GM12878 (cell line): ENCODE measurements at regions not wholly inside any gene's neighbourhood (a gene's known extent, or its start where the extent isn't known, plus 50 kb on each side); places are given as distances from the start of the nearest gene placed in this dataset.

Experiments used
- ATAC-seq: fragments of 200-7000 bp; cut with Tn5 transposase; 3 replicates; pipeline ENCODE4 v1.9.1; 2020; ENCODE audit warnings: mild to moderate bottlenecking, moderate library complexity
- BruUV-seq: library from RNA; stranded (reverse); fragments of 400-500 nt; replicated peaks from 2 replicates; lab custom pipeline; 2021; lab: Mats Ljungman, UMichigan
- CTCF ChIA-PET: fragments of 300-600 bp; sonication (Branson Sonifier 250); formaldehyde crosslinking; extraction: SDS; loops from one replicate; lab custom pipeline; 2021; ENCODE audit warnings: inconsistent platforms; lab: Yijun Ruan, JAX
- POLR2A ChIA-PET: fragments of 350-600 bp; formaldehyde crosslinking; extraction: SDS; loops from one replicate; lab custom pipeline; 2021; ENCODE audit warnings: inconsistent platforms; lab: Charles Lee
- RAD21 ChIA-PET: fragments of 300-600 bp; sonication (Branson Sonifier 250); formaldehyde crosslinking; loops from one replicate; lab custom pipeline; 2023; ENCODE audit warnings: antibody characterized with exemption; ENCODE audit not compliant: unreplicated experiment; lab: Charles Lee
- SMC1A ChIA-PET: fragments of 300-600 bp; sonication (Branson Sonifier 250); formaldehyde crosslinking; loops from one replicate; lab custom pipeline; 2023; ENCODE audit not compliant: unreplicated experiment, uncharacterized antibody; lab: Charles Lee
- DNase-seq: peaks from one replicate; pipeline ENCODE4 v3.0.0-alpha.2; 2011; ENCODE audit warnings: low read depth, low spot score
- FAIRE-seq: peaks from 3 replicates; lab custom pipeline; 2011; peaks lifted over from hg19 to GRCh38; lab: Jason Lieb, UNC
- H2AFZ ChIP-seq: 2 replicates; pipeline ENCODE4 v1.6.0; 2011; ENCODE audit warnings: low read depth, low read length, control low read depth; ENCODE audit not compliant: control insufficient read depth
- H3K27ac ChIP-seq: 2 replicates; pipeline ENCODE4 v1.5.1; 2011; ENCODE audit warnings: control low read depth; ENCODE audit not compliant: control insufficient read depth, insufficient read depth
- H3K27me3 ChIP-seq, 2 experiments: replicated peaks in 1 of 2; 2 replicates each; pipeline versions ENCODE4 v1.6.0 to v1.6.1; 2011; ENCODE audit warnings: low read length in 1 of 2; ENCODE audit not compliant: control insufficient read depth in 2 of 2, insufficient read depth in 2 of 2
- H3K36me3 ChIP-seq, 2 experiments: 2 replicates each; pipeline ENCODE4 v1.5.1; 2011; ENCODE audit warnings: low read length in 1 of 2; ENCODE audit not compliant: control insufficient read depth in 2 of 2, insufficient read depth in 2 of 2
- H3K4me1 ChIP-seq: 2 replicates; pipeline ENCODE4 v1.6.1; 2011; ENCODE audit warnings: mild to moderate bottlenecking, low read length, moderate library complexity, mixed read lengths; ENCODE audit not compliant: control insufficient read depth, insufficient read depth
- H3K4me2 ChIP-seq: 2 replicates; pipeline ENCODE4 v1.6.0; 2011; ENCODE audit warnings: control low read depth; ENCODE audit not compliant: control insufficient read depth, insufficient read depth
- H3K4me3 ChIP-seq: fragments of 200-600 bp; sonication (generic); 2 replicates; pipeline ENCODE4 v1.5.1; 2016
- H3K79me2 ChIP-seq: 2 replicates; pipeline ENCODE4 v1.6.0; 2011; ENCODE audit warnings: low read length; ENCODE audit not compliant: control insufficient read depth, insufficient read depth
- H3K9ac ChIP-seq: 2 replicates; pipeline ENCODE4 v1.8.0; 2011; ENCODE audit warnings: low read length, control low read depth, mixed read lengths; ENCODE audit not compliant: control insufficient read depth, insufficient read depth
- H3K9me3 ChIP-seq: replicated peaks from 3 replicates; pipeline ENCODE4 v1.5.1; 2011; ENCODE audit warnings: mild to moderate bottlenecking, low read length; ENCODE audit not compliant: control insufficient read depth, insufficient read depth
- H4K20me1 ChIP-seq: 2 replicates; pipeline ENCODE4 v1.6.0; 2011; ENCODE audit not compliant: control insufficient read depth, insufficient read depth
- E2F8 ChIP-seq: fragments of 450-650 bp; IDR thresholded peaks from 2 replicates; pipeline ENCODE4 v1.6.1; 2018; ENCODE audit warnings: mild to moderate bottlenecking, low read depth, moderate library complexity; ENCODE audit not compliant: partially characterized antibody
- EED ChIP-seq: sonication (generic); IDR thresholded peaks from 2 replicates; pipeline ENCODE4 v1.6.1; 2016; ENCODE audit warnings: antibody characterized with exemption, low read depth
- FOXM1 ChIP-seq: IDR thresholded peaks from 2 replicates; pipeline ENCODE4 v1.6.1; 2012; ENCODE audit warnings: low read depth, mild to moderate bottlenecking, inconsistent platforms, low read length, moderate library complexity
- HCFC1 ChIP-seq: fragments of 150-350 bp; IDR thresholded peaks from 2 replicates; pipeline ENCODE4 v1.6.1; 2014; ENCODE audit warnings: low read length
- MTA3 ChIP-seq: IDR thresholded peaks from 2 replicates; pipeline ENCODE4 v1.6.1; 2012; ENCODE audit warnings: low read length, inconsistent platforms, borderline replicate concordance
- MXI1 ChIP-seq: fragments of 150-350 bp; IDR thresholded peaks from 2 replicates; pipeline ENCODE4 v1.6.1; 2011; ENCODE audit warnings: low read depth, mild to moderate bottlenecking, inconsistent platforms, low read length, improper control_type of control experiment
- POLR2A ChIP-seq: IDR thresholded peaks from 2 replicates; pipeline ENCODE4 v1.6.1; 2011; ENCODE audit warnings: low read depth, mild to moderate bottlenecking, low read length
- POLR2AphosphoS2 ChIP-seq: IDR thresholded peaks from 2 replicates; pipeline ENCODE4 v1.6.1; 2011; ENCODE audit warnings: low read depth, mild to moderate bottlenecking, low read length, improper control_type of control experiment, moderate library complexity
- RB1 ChIP-seq: fragments of 450-650 bp; formaldehyde crosslinking; IDR thresholded peaks from 2 replicates; pipeline ENCODE4 v1.6.1; 2017; ENCODE audit warnings: mild to moderate bottlenecking, borderline replicate concordance
- SIX5 ChIP-seq: IDR thresholded peaks from 2 replicates; pipeline ENCODE4 v1.6.1; 2011; ENCODE audit warnings: mild to moderate bottlenecking, low read depth, low read length, moderate library complexity; ENCODE audit not compliant: severe bottlenecking
- SMAD5 ChIP-seq: IDR thresholded peaks from 2 replicates; pipeline ENCODE4 v1.6.1; 2016; ENCODE audit warnings: antibody characterized with exemption, low read depth
- WRNIP1 ChIP-seq: IDR thresholded peaks from 2 replicates; pipeline ENCODE4 v1.6.1; 2011; ENCODE audit warnings: low read depth, low read length, improper control_type of control experiment, borderline replicate concordance
- ZNF384 ChIP-seq: IDR thresholded peaks from 2 replicates; pipeline ENCODE4 v1.6.1; 2012; ENCODE audit warnings: low read depth, mild to moderate bottlenecking, low read length, improper control_type of control experiment, borderline replicate concordance
- in situ Hi-C: fragments of 300-500 bp; cut with MboI; formaldehyde crosslinking; loops from 9 replicates; pipeline ENCODE4 v1.14.3; 2018; ENCODE audit warnings: mixed read lengths
- intact Hi-C: fragments of 100-400 bp; cut with micrococcal nuclease; formaldehyde crosslinking; loops from one replicate; pipeline ENCODE4 v1.14.2; 2022; ENCODE audit not compliant: unreplicated experiment

GRCh38 chr14:104339361-104339760, 201.0 kb downstream of the KIF26A start (continued):
- no peak for TF ChIP-seq E2F8
- no peak for TF ChIP-seq SMAD5
- TF ChIP-seq EED: no peak
- TF ChIP-seq POLR2A: no peak
- TF ChIP-seq HCFC1: no peak
- TF ChIP-seq MTA3: no peak
- TF ChIP-seq RB1: no peak
- TF ChIP-seq ZNF384: no peak
- TF ChIP-seq WRNIP1: no peak
- no peak for TF ChIP-seq FOXM1
- TF ChIP-seq POLR2AphosphoS2: no peak

- Histone ChIP-seq H4K20me1 (no peaks in the 10 kb centered on the region), H3K36me3 (no peaks in the 10 kb centered on the region), H3K27me3 (no peaks in the 10 kb centered on the region; a peak in 1 of 4 replicates), H3K9ac (no peak overlapping the region), H3K4me2 (no peak overlapping the region), H3K4me1 (no peaks in the 10 kb centered on the region), H3K79me2 (no peaks in the 10 kb centered on the region), H3K27ac (no peak overlapping the region), H3K4me3 (no peak overlapping the region), H3K9me3 (peaks cover 2% of the 10 kb centered on the region; the same call in 1 of the 3 replicates), H2AFZ (no peak overlapping the region)
- no peak for DNase-seq
- ChIA-PET SMC1A (no interaction called here), CTCF (interaction anchor here (0.9 kb wide), 1 partner anchor 94 kb away, joined by 3 read pairs; no protein-coding TSS in a partner anchor), POLR2A (no interaction called here), RAD21 (no interaction called here)
- ATAC-seq: no peak
- TF ChIP-seq SIX5: no peak
- TF ChIP-seq MXI1: no peak
- in situ Hi-C loops: no loop called here
- BruUV-seq: no TSS peak
- intact Hi-C loops: no loop called here
- no peak for FAIRE-seq
These were observed 201.4 kb downstream of the KIF26A start for GRCh38 chr14:104339829-104340228.
